IPS-20b (cell line): ENCODE measurements at regions not wholly inside any gene's neighbourhood (a gene's known extent, or its start where the extent isn't known, plus 50 kb on each side); places are given as distances from the start of the nearest gene placed in this dataset.

ENCODE experiments used
- H3K27ac ChIP-seq: one replicate; pipeline ENCODE4 v1.5.1; 2013; ENCODE audit warnings: low read length
- H3K27me3 ChIP-seq: 2 replicates; pipeline ENCODE4 v1.6.1; 2013; ENCODE audit warnings: mild to moderate bottlenecking, low read length, inconsistent platforms; ENCODE audit not compliant: insufficient read depth
- H3K36me3 ChIP-seq: 2 replicates; pipeline ENCODE4 v1.6.1; 2013; ENCODE audit warnings: low read depth, mild to moderate bottlenecking, inconsistent platforms, low read length, moderate library complexity; ENCODE audit not compliant: insufficient read depth
- H3K4me1 ChIP-seq: 2 replicates; pipeline ENCODE4 v1.6.1; 2013; ENCODE audit warnings: mild to moderate bottlenecking, control low read depth, inconsistent platforms, low read length, moderate library complexity; ENCODE audit not compliant: insufficient read depth
- H3K4me3 ChIP-seq: 2 replicates; pipeline ENCODE4 v1.5.1; 2013; ENCODE audit warnings: mild to moderate bottlenecking, low read length, inconsistent platforms
- H3K9ac ChIP-seq: 2 replicates; pipeline ENCODE4 v1.6.1; 2013; ENCODE audit warnings: low read depth, mild to moderate bottlenecking, inconsistent platforms, low read length, moderate library complexity
- H3K9me3 ChIP-seq: 2 replicates; pipeline ENCODE4 v1.6.1; 2013; ENCODE audit warnings: mild to moderate bottlenecking, low read depth, low read length, inconsistent platforms; ENCODE audit not compliant: insufficient read depth

- Histone ChIP-seq H3K27me3 (no peaks in the 10 kb centered on the region), H3K9ac (no peak overlapping the region), H3K9me3 (no peaks in the 10 kb centered on the region), H3K36me3 (no peaks in the 10 kb centered on the region), H3K27ac (no peak overlapping the region), H3K4me3 (no peak overlapping the region), H3K4me1 (no peaks in the 10 kb centered on the region)
These were observed 205.9 kb downstream of the RPLP1 start for GRCh38 chr15:69658411-69658945.

- H3K9ac ChIP-seq: no peak overlapping the region
- H3K9me3 ChIP-seq: no peaks in the 10 kb centered on the region
- H3K36me3 ChIP-seq: no peaks in the 10 kb centered on the region
- H3K27me3 ChIP-seq: no peaks in the 10 kb centered on the region
- no peak overlapping the region for H3K27ac ChIP-seq
- no peak overlapping the region for H3K4me3 ChIP-seq
- H3K4me1 ChIP-seq: no peaks in the 10 kb centered on the region
These were observed 206.9 kb downstream of the RPLP1 start for GRCh38 chr15:69659454-69660050.

GRCh38 chr15:69660114-69660513, 207.5 kb downstream of the RPLP1 start:
- H3K4me1 ChIP-seq: no peaks in the 10 kb centered on the region
- no peak overlapping the region for H3K4me3 ChIP-seq
- H3K36me3 ChIP-seq: no peaks in the 10 kb centered on the region
- H3K27me3 ChIP-seq: no peaks in the 10 kb centered on the region
- H3K9me3 ChIP-seq: no peaks in the 10 kb centered on the region
- no peak overlapping the region for H3K27ac ChIP-seq
- no peak overlapping the region for H3K9ac ChIP-seq

GRCh38 chr15:69660658-69661405, 208.2 kb downstream of the RPLP1 start:
- H3K27me3 ChIP-seq: no peaks in the 10 kb centered on the region
- no peak overlapping the region for H3K9ac ChIP-seq
- no peaks in the 10 kb centered on the region for H3K36me3 ChIP-seq
- no peaks in the 10 kb centered on the region for H3K9me3 ChIP-seq
- H3K27ac ChIP-seq: no peak overlapping the region
- no peak overlapping the region for H3K4me3 ChIP-seq
- H3K4me1 ChIP-seq: no peaks in the 10 kb centered on the region

GRCh38 chr15:69661446-69661845, 208.8 kb downstream of the RPLP1 start:
- Histone ChIP-seq H3K36me3 (no peaks in the 10 kb centered on the region), H3K9ac (no peak overlapping the region), H3K27ac (no peak overlapping the region), H3K9me3 (no peaks in the 10 kb centered on the region), H3K27me3 (no peaks in the 10 kb centered on the region), H3K4me3 (no peak overlapping the region), H3K4me1 (no peaks in the 10 kb centered on the region)

GRCh38 chr15:69661871-69662644, 209.4 kb downstream of the RPLP1 start:
- Histone ChIP-seq H3K9me3 (no peaks in the 10 kb centered on the region), H3K36me3 (no peaks in the 10 kb centered on the region), H3K27me3 (no peaks in the 10 kb centered on the region), H3K27ac (no peak overlapping the region), H3K4me1 (no peaks in the 10 kb centered on the region), H3K9ac (no peak overlapping the region), H3K4me3 (no peak overlapping the region)

GRCh38 chr15:69662645-69663000, 210.0 kb downstream of the RPLP1 start:
- Histone ChIP-seq H3K9me3 (no peaks in the 10 kb centered on the region), H3K27me3 (no peaks in the 10 kb centered on the region), H3K27ac (no peak overlapping the region), H3K36me3 (no peaks in the 10 kb centered on the region), H3K4me3 (no peak overlapping the region), H3K4me1 (no peaks in the 10 kb centered on the region), H3K9ac (no peak overlapping the region)

- H3K27me3 ChIP-seq: no peaks in the 10 kb centered on the region
- no peaks in the 10 kb centered on the region for H3K36me3 ChIP-seq
- no peak overlapping the region for H3K9ac ChIP-seq
- H3K27ac ChIP-seq: no peak overlapping the region
- no peaks in the 10 kb centered on the region for H3K9me3 ChIP-seq
- no peak overlapping the region for H3K4me3 ChIP-seq
- no peaks in the 10 kb centered on the region for H3K4me1 ChIP-seq
These were observed 210.8 kb downstream of the RPLP1 start for GRCh38 chr15:69663441-69663840.

- no peaks in the 10 kb centered on the region for H3K4me1 ChIP-seq
- no peak overlapping the region for H3K4me3 ChIP-seq
- no peaks in the 10 kb centered on the region for H3K9me3 ChIP-seq
- no peak overlapping the region for H3K9ac ChIP-seq
- H3K27ac ChIP-seq: no peak overlapping the region
- no peaks in the 10 kb centered on the region for H3K36me3 ChIP-seq
- H3K27me3 ChIP-seq: no peaks in the 10 kb centered on the region
These were observed 211.4 kb downstream of the RPLP1 start for GRCh38 chr15:69663982-69664381.

GRCh38 chr15:69664572-69665571, 212.3 kb downstream of the RPLP1 start:
- Histone ChIP-seq H3K9me3 (no peaks in the 10 kb centered on the region), H3K4me1 (no peaks in the 10 kb centered on the region), H3K36me3 (no peaks in the 10 kb centered on the region), H3K27ac (no peak overlapping the region), H3K4me3 (no peak overlapping the region), H3K9ac (no peak overlapping the region), H3K27me3 (no peaks in the 10 kb centered on the region)

GRCh38 chr15:69665641-69666111, 213.1 kb downstream of the RPLP1 start:
- Histone ChIP-seq H3K4me1 (no peaks in the 10 kb centered on the region), H3K27ac (no peak overlapping the region), H3K9me3 (no peaks in the 10 kb centered on the region), H3K36me3 (no peaks in the 10 kb centered on the region), H3K27me3 (no peaks in the 10 kb centered on the region), H3K4me3 (no peak overlapping the region), H3K9ac (no peak overlapping the region)
